ENCODE measurements at regions not wholly inside any gene's neighbourhood (a gene's known extent, or its start where the extent isn't known, plus 50 kb on each side); places are given as distances from the start of the nearest gene placed in this dataset.

DNA sequence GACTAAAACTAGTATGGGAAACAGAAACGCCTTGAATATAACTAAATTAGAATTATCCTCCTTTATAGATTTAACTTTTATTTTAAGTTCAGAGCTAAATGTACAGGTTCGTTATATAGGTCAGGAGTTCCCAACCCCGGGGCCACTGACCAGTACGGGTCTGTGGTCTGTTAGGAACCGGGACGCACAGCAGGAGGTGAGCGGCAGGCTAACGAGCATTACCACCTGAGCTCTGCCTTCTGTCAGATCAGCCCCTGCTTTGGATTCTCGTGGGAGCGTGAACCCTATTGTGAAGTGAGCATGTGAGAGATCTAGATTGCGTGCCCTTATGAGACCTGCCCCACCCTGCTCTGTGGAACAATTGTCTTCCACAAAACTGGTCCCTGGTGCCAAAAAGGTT, 51.0 kb downstream of the FAT4 start:
- DNase-seq = no peak

DNA sequence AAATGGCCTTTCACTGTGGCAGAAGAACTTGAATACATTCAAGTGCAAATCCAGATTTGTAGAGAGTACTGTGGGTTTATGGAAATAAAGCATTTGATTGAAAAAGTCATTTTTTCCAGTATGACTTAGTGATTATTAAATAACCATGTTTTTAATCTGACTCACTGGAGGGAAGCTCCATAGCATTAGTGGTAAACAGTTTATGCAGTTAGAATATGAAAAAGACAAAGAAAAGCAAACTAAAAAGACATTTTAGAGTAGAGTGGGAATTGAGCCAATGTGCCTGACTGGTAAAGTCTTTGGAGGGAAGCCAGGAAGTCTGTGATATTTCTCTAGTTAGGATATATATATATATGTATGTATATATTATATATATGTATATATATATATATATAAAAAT, 53.4 kb downstream of the FAT4 start:
- DNase-seq = no peak

DNA sequence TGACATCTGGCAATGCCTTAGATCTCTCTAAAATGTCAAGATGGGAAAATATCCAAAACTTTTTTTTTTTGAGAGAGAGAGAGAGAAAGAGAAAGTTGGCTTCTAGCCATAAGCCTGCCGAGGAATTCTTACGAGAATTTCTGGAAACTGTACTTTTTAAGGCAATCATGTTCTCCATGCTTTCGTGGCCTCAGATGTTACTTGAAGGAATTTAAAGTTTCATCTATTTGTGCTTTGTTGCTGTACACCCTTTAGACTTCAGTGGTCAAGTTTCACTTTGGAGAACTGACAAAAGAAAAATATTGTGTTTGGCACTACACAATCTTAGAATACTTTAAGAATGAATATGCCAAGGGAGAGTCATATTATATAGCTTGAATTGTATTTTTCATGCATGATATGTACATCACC, 53.9 kb downstream of the FAT4 start:
- no peak for DNase-seq

DNA sequence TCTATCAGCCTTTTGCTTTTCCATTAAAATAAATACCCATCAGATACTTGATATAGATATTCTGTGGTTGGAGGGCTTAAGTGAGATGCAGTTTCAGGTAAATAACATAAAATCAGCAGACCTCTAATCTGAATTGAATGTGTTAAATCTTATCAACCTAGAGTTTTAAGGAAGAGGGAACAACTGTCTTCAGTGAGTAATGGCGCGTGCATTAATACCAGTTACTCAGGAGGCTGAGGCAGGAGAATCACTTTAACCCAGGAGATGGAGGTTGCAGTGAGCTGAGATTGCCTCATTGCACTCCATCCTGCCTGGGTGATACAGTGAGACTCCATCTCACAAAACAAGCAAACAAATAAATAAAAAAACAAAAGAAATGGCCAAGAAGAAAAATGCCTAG, 54.3 kb downstream of the FAT4 start:
- DNase-seq = no peak

DNA sequence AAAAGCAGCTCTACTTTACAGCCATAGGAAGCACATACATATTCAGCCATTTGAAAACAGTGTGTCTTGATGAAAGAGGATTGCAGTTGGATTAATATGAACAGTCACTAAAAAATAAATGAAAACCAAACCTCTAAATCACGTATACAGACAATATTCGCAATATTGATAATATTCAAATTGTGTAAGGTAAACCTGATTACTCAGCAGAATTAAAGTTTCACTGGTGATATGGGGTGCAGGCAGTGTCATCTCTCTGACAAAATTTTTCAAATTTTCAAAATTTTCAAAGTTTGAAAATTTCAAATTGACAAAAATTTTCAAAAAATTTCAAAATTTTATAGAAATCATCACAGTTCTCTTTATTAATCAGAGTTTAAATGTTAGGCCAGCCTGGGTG, 55.7 kb downstream of the FAT4 start:
- no peak for DNase-seq

DNA sequence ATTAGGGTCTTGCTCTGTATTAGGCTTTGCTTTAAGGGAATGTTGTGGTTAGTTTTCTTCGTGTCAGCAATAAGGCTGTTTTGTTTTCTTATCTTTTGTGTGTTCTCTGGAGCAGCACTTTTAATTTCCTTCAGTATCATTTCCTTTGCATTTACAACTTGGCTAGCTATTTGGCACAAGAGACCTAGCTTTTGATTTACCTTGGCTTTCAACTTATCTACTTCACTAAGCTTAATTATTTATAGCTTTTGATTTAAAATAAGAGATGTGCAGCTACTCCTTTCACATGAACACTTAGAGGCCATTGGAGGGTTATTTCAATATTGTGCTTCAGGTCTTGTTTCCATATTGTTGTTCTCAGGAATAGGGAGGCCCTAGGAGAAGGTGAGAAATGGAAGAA, 68.2 kb downstream of the FAT4 start:
- no peak for DNase-seq

DNA sequence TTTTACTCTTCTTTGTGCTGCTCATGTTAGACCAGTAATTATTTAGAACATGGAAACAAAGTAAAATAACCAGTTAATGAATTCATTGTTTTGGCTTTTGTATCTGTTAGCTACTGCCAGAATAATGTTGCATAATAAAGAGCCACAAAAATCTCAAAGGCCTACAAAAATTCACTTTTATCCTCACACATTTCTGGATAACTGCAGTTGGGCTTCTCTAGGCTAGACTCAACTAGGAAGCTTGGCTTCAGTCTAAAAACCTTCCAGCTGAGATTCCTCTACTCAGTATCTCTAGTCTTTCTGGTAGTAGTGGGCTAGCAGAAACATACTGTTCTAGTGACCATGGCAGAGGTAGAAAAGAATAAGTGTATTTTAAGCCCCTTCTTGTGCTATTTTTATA, 73.0 kb downstream of the FAT4 start:
- DNase-seq = no peak

DNA sequence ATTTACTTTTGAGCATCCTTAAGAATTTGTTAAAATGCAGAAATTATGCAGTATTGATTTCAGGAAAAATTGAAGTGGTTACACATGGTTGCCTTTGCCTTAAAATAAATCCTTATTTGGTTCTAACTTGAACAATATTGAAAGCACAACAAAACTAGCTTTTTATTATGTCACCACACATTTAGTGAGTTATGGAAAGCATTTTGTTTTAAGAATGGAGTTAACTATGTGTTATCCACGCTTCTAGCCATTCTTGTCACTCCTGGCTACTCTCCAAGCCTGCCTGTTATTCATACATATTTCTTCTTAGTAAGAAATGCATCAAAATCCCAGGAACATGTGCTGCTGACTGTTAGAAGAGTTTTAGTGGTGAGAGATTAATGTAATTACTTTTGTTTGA, 73.9 kb downstream of the FAT4 start:
- DNase-seq = no peak

DNA sequence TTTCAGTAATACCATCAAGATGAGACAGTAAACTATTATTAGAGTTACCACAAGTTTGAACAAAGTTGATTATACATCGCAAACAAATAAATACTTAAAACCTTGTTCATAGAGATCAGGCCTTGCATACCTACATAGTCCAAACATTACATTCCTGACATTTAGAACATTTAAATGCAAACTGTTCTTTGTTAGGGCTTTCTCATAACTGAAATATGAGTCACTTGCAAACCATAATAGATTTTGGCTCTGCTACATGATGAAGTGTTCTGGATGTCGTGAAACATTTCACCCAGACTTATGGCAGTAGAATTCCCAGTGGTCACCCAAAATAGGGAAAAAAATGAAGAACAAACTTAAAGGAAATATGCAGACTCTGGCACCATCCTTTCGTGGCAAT, 75.0 kb downstream of the FAT4 start:
- no peak for DNase-seq

DNA sequence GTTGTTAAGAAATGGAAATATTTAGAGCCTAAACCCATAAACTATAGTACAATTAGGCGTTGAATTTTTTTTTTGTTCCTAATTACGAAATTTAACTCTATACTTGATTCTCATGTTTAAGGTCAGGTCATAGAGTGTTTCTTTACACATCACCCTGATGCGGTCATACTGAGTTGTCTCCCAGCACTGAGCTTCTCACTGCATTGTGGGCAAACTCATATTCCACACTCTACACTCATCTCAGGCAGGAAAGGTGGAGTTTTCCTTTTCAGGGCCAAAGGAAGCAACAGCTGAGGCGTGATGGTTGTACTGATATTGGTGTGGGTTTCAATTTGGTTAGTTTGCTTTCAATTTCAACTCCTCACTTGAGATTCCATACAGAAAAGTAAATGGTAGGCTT, 75.4 kb downstream of the FAT4 start:
- DNase-seq = no peak

DNA sequence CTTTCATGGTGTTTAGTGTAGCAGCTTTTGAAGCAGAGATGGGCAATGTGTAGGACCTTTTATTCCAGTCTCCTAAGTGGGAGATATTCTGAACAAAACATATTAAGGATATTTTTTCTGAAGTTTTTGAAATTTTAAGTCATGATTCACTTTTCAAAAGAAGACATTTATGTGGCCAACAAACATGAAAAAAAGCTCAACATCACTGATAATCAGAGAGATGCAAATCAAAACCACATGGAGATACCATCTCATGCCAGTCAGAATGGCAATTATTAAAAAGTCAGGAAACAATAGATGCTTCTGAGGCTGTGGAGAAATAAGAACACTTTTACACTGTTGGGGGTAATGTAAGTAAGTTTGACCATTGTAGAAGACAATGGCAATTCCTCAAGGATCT, 76.0 kb downstream of the FAT4 start:
- no peak for DNase-seq

DNA sequence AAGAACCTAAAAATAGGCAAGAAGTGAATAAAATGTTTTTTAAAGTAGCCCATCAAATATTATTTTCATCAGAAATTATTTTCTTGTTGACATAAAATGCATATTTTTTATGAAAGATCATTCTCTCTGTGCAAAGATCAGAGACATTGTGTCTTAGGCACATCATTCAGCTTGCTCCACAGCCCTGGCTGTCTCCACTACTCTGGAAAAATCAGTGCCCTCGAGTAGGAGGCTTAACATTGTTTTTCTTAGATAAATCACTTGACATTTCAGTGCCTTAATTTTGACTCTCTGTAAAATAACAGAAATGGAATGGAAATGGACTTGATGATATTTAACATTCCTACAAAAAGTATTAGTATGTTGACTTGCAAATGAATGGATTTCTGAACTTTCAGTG, 77.9 kb downstream of the FAT4 start:
- no peak for DNase-seq

DNA sequence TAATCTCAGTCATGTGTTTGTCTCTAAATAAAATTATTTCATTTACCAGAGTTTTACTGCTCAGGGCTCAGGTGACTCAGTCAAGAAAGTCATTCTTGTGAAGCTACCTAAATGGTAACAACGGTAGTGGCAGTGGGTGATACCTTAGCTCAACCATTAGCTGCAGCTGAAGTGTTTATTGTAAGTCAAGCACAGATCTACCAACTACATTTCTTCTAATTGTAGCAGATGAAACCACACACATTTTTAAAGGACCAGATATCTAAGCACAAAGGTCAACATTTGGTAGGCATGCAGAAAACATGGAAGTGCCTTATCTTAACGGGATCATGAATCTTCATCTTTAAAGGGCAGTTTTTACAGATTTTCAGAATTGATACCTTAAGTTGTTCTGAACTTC, 79.1 kb downstream of the FAT4 start:
- DNase-seq = no peak

DNA sequence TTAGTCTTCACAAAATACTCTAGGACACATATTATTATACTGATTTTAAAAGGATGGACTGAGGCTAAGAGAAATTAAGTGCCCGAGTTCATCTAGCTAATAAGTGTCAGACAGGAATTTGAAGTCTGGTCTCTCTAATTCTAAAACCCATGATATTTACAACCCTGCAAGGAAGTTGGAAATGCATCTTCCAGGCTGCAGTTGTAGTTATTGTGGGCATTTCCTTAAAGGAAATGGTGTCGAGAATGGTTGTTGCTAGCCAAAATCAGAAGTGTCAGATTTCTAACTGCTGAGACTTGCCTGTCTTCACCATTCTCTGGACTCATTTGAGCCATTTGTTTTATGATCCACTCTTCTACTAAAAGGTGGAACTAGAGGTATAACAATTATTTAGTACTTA, 82.5 kb downstream of the FAT4 start:
- no peak for DNase-seq

DNA sequence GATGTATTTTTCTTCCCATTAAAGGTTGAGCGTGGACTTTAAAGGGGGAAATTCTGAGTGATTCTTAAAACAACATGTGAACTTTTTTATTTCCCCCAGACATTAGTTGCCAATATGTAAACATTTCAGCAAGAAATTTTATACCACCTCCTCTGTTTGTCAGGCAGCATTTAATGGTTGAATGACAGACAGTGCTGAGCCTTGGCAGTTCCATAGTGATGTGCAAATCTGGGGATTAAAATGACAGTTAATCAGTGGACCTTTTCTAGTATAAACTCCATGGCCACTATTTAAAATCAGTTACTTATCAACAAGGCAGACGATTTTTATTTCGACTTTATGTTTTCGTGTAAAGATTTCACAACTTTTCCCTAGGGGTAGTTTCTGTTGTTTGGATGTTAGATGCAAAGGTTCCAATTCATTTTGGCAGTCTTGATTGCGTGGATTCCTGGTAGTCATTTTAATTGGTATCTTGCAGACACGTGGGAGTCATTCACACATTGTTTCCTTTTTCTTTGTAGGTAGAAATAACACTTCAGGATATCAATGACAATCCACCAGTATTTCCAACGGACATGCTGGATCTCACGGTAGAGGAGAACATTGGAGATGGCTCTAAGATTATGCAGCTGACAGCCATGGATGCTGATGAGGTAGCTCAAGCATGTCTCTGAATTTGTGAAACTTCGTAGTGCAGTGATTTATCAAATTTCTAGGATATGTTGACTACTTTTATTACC, 83.7 kb downstream of the FAT4 start:
- DNase-seq = no peak

DNA sequence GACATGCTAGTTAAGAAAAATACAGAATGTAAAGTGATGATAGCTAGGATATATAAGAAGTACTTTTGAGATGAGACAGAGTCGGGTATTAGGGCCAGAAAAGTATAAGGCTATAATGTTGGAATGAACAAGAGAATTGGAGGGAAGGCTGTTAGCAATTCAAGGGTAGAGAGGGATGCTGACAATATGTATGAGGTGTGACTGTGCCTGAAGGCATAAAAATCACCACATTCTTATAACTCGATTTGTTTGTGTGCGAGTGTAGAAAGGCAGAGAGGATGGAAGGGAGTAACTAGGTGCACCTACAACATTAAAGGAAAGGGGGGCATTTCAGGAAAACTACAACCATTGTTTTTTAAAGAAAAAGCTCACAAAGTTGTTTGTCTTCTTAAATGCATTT, 86.0 kb downstream of the FAT4 start:
- no peak for DNase-seq

DNA sequence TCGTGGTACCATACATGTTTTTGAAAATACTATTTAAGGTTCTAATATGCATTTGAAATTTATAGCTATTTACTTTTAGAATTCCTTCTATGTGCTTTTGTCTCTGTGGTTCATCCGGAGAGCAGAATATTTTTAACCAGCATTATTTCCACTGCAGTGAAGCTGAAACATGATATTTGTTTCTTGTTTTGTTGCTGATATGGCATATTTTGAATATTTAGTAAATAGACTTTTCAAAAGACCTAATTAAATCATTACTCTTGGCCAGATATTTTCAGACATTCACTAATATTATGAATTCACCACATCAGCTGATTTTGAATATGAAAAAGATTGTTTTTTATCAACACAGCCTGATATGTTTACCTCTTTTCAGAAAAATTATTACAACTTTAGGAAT, 87.0 kb downstream of the FAT4 start:
- DNase-seq = no peak

DNA sequence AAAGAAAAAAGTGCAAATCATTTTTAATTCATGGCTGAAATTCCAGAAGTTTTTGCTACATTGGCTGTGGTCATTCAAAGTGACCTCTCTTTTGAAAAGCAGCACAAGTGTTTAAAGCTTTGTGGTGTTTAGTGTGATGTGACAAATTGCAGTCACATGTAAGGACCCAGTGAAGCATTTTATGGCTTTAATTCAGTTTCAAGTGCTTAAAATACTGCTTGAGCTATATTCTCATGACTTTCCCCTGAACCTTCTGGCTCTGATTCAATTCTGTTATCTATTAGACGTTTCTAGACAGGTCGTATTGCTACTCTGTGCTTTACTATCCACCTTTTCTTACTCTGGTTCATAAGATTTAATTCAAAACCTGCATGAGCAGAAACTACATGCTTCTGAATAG, 105.8 kb downstream of the FAT4 start:
- DNase-seq = peak; percentile 86

DNA sequence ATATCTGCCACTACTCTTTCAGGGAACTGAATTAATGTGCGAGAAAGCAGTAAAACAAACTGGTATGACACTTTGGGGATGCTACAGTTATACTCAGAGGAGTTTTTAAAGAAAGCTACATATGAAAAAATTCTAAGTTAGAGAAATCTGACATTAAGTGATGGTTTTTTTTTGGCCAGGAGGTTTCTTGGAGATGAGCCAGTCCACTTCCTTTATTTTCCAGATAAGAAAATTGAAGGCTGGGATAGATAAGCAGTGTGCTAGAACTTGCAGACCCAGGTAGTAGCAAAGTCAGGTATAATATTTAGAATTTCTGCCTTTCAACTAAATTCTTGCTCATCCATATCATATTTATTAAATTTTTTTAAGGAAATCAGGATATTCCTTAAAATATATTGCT, 106.8 kb downstream of the FAT4 start:
- no peak for DNase-seq

DNA sequence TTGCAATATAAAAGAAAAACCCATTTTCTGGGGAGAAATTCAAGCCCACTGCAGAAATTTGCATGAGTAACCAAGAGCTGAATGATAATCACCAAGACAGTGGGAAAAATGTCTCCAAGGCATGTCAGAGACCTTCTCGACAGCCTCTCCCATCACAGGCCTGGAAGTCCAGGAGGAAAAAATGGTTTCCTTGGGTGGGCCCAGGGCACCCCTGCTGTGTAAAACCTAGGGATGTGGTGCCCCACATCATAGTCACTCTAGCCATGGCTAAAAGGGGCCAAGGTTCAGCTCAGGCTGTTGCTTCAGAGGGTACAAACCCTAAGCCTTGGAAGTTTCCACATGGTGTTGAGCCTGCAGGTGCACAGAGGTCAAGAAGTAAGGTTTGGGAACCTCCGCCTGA, 108.4 kb downstream of the FAT4 start:
- no peak for DNase-seq

DNA sequence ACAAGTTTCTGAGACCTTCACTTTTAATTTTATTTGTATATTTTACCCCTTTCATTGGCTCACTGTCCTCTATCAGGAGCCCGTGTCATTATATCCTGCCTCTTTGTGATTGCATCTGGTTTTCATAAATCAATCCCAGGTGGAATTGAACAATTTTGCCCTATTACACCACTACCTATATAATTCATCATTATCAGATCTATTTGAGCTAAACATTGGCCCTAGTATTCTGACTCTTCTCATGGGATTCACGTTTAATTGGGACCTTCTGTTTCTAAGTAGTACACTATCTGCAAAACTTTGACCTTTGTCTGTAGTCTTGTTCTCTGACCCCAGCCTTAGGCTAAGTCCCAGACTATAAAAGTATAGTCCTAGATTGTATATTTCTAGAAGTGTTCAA, 114.1 kb downstream of the FAT4 start:
- no peak for DNase-seq

DNA sequence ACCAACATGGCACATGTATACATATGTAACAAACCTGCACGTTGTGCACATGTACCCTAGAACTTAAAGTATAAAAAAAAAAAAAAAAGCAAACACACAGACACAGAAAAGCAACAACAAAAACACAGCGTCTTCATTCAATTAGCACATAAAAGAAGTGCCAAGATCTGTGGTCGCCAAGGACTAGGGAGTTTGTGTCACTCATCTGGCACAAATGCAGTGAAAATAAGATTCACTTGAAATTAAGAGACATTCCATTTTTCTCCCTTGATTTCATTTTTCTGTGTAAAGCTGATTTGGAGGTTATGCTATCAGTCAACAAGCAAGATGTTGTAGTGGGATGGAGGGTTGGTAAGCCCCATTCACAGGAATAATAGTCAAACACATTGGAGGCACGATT, 115.3 kb downstream of the FAT4 start:
- DNase-seq = no peak

DNA sequence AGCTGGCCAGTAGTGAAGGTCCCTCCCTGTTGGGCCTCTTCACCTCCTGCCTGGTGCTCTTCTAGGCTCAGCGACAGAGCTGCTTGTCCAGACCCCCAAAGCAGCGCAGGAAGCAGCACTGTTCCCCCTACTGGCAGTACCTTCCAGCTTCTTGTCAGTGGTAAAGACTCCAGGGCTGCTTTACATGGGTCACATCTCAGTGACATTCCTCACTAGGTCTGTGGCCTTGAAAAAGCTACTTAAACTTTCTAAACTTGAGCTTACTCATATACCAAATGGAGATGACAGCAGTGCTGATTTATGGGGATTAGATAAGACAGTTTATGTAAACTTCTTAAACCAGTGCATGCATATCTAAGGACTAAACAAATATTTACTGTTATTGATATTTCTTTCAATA, 117.3 kb downstream of the FAT4 start:
- no peak for DNase-seq

DNA sequence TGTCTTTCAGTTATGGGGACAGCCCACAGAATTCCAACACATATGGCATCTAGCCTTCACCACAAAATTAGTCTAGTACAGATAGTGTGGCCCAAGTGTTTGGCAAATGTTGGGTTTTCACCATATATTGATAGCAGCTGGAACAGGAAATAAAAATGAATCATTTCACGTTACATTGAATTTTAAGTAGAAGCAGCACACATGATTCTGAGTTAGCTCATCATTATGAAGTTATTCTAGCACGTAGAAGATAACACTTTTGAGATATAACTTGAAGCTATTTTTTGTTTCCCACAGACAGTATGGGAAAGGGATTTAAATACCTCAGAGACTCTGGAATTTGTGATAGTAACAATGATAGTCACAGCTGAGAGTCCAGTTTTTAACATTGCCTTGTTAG, 118.7 kb downstream of the FAT4 start:
- DNase-seq = no peak

DNA sequence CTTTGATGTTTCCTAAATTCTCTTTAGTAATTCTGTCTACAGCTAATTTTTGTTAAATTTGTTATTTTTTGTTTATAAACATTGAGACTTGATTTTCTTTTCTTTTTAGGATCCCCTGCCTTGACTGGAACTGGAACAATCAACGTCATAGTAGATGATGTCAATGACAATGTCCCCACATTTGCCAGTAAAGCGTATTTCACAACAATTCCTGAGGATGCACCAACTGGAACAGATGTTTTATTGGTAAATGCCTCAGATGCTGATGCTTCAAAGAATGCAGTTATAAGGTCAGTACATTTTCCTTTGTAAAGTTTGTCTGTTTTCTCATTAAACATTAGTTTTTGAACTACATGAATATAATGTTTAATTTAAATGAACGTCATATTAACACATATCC, 119.4 kb downstream of the FAT4 start:
- no peak for DNase-seq
